ENCODE measurements at regions not wholly inside any gene's neighbourhood (a gene's known extent, or its start where the extent isn't known, plus 50 kb on each side); places are given as distances from the start of the nearest gene placed in this dataset.

- TF ChIP-seq POLR2AphosphoS5 (IDR thresholded peaks at IDR 0.05; ENCODE audit: low read depth, low read length): no peak
- TF ChIP-seq EZH2 (IDR thresholded peaks at IDR 0.05): no peak
- TF ChIP-seq SP1 (IDR thresholded peaks at IDR 0.05; ENCODE audit: low read depth): no peak
- TF ChIP-seq CTCF (IDR thresholded peaks at IDR 0.05 in 2 of 3, conservative IDR thresholded peaks at IDR 0.05 in 1 of 3; ENCODE audit: borderline replicate concordance in 1 of 3, insufficient read depth in 1 of 3, low read depth in 2 of 3, low read length in 2 of 3): no peak
- no peak for TF ChIP-seq JUND (IDR thresholded peaks at IDR 0.05)
- no peak for TF ChIP-seq POLR2A (IDR thresholded peaks at IDR 0.05; ENCODE audit: borderline replicate concordance, extremely low read depth, insufficient read depth, insufficient read length)
- TF ChIP-seq REST (IDR thresholded peaks at IDR 0.05; ENCODE audit: low read depth): no peak
- no peak for TF ChIP-seq ZFX (IDR thresholded peaks at IDR 0.05)
- TF ChIP-seq ZNF274 (IDR thresholded peaks at IDR 0.05; ENCODE audit: low read depth, low read length): no peak
- no peak for TF ChIP-seq EZH2phosphoT487 (IDR thresholded peaks at IDR 0.05; ENCODE audit: borderline replicate concordance)
These were observed 103.6 kb upstream of the EGR2 start for GRCh38 chr10:62919776-62920175.

Measured in HCT116 (cell line).